NCI-H69 (cell line): ENCODE measurements at regions not wholly inside any gene's neighbourhood (a gene's known extent, or its start where the extent isn't known, plus 50 kb on each side); places are given as distances from the start of the nearest gene placed in this dataset.

Source experiments
- DNase-seq: peaks from one replicate; lab custom pipeline; 2025; lab: John Stamatoyannopoulos, UW

DNA sequence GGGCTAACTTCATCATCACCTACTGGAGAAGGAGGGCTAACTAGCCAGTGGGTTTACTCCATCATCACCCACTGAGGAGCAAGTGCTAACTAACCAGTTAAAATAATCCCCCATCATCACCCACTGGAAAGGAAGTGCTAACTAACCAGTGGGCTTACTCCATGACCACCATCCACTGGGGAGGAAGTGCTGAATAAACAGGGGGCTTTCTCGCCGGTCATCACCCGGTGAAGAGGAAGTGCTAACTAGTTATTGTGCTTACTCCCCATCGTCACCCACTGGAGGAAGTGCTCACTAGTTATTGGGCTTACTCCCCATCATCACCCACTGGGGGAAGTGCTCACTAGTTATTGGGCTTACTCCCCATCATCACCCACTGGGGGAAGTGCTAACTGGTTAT lies 124.4 kb upstream of the SALL3 start:
- DNase-seq = no peak

DNA sequence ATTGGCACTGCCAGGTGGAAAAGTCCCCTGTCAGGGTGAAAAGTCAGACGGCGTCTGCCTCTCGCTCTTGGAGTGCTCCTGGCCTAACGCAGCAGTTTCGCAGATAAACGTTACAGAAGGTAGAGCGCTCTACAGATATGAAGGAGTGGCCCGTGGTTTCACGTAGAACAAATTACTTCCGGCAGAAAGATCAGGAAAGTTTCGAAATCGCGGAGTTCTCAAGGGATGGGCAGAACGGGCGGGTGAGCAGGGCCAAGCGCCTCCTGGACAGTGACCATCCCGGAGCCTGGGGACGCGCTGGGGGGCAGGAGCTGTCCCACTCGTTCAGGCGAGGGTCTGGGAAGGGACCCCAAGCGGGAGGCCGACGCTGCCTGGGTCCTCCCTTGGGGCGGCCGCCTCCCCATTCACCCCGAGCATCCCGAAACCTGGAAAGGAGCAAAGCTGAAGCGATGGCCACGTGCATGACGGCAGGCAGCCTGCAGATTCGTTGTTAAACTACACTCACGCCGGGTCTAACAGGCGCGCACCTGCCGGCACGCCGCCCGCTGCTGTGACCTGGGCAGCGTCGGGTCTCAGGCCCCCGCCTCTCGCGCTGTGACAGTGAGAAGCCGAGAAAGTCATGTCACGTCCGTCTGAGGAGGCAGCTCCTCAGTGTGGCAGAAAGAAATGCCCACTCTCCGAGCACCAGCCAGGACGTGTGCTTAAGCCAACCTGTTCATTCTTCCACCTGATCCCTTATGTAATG lies 122.9 kb upstream of the SALL3 start:
- DNase-seq = peak; percentile 75

DNA sequence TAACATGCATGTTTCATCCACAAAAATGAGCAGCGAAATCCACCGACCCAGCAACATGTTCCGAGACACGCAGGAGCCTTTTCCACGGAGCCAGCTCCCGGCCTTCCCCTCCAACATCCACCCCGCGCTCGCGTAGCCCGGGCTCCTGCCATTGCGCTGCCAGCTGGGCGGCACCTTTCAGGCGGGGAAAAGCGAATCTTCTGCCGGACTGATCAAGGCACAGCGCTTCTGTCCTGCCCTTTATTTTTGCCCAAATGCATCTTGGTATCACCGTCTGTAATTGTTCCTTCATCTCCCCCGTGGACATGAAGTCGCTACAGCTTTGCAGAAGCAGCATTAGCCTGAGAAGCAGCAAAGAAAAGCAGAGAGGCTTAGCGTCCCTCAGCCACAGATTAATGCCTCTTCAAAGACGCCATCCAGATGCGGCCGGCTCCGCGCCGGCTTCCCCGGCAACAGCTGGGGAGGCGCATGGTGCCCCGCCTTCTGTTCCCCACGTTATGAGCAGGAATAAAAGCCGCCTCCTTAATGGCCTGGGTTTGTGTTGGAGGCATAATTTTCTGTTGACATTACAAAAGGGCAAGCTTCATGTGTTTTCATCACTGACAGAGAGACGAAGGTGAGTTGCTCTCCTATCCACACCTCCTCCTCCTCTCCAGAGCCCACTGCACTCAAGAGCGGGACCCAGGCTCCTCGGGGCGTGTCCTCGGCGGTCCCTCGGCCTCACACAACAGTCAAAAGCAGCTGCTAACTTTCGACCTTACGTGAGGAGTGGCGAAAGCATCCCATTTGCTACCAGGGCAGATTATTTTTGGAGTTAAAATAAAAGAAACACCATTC lies 122.1 kb upstream of the SALL3 start:
- DNase-seq = peak; percentile 89

DNA sequence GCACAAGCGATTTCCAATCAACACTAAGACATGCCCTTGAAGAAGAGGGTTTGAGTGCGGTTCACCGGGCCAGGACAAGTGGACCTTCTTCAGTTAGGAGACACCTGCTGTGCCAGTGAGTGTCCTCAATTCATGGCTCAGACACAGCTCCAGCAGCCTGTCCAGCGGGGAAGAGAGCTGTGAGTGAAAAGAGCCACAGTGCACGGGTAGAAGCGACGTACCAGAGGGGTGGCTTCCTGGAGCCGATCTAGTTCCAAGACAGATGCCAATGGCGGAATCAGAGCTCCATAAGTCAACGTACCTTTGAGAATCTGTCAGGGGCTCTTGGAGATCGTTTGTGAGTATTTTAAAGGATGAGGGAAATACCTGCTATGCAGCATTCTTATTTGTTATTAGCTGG lies 119.9 kb upstream of the SALL3 start:
- DNase-seq = no peak

DNA sequence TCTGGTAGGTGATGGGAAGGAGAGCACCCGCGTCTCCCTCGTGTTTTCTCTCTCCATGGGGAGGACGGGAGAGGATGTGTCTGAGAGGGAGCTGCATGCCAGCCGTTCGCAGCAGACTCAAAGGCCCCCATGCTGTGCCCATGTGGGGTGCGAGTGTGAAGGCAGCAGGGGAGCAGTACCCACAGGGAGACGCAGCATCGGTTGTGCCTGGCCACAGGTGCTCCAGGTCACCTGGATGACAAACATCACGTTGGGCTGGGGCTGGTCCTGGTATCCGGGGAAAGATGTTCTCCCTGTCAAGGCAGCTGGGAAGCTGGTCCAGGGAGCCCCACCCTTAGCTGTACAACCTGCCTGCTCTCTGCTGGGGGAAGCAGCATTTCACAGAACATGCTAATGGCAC lies 119.5 kb upstream of the SALL3 start:
- peak; percentile 55 for DNase-seq

DNA sequence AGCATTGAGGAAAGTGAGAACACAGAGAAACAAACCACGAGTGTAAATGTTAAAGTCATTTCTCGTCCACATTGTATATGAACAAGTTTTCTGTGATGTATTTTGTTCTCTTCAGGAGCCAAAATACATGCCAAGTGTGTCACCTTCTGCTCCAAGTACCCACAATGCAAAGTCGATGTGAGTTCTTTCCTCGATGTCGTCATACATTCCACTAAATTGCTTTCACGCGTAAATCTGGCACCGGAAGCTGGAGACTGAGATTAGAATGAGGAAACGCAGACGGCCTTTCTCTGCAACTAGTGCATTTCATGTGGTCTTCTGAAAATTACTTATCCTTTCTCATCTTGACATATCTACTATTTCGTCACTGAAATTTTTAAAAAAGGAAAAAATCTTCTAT lies 118.5 kb upstream of the SALL3 start:
- no peak for DNase-seq

DNA sequence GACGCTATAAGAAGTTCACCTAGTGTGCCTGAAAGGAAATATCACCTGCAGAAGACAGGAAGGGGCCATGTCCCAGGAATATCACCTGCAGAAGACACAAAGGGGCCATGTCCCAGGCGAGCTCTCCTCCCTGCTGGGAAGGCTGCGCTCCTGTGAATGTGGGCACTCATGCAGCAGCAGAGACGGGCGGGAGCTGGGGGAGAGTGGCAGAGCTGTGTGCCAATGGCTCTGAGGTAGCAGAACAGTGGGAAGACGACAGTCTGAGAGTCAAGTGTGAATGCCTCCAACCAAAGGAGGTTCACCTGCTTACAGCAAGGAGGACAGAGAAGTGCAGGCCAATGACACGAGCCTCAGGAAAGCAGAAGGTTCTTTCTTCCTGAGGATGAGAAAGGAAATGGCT lies 117.9 kb upstream of the SALL3 start:
- DNase-seq = peak; percentile 34

DNA sequence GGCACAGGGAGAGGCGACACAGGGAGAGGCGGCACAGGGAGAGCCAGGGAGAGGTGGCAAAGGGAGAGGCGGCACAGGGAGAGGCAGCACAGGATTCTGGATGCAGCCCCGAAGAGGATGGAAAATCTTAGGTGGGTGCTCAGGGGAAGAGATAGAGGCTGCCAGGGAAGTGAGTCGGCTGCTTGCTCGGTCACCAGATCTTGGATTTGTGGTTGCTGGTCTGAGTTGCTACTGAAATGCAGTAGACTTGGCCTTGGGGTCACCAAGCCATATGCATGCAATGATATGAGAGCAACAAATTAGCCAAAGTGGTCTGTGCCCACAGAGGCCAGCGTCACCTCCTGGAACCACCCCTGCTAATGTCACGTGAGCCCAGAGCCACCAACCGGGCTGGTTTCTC lies 117.2 kb upstream of the SALL3 start:
- no peak for DNase-seq

DNA sequence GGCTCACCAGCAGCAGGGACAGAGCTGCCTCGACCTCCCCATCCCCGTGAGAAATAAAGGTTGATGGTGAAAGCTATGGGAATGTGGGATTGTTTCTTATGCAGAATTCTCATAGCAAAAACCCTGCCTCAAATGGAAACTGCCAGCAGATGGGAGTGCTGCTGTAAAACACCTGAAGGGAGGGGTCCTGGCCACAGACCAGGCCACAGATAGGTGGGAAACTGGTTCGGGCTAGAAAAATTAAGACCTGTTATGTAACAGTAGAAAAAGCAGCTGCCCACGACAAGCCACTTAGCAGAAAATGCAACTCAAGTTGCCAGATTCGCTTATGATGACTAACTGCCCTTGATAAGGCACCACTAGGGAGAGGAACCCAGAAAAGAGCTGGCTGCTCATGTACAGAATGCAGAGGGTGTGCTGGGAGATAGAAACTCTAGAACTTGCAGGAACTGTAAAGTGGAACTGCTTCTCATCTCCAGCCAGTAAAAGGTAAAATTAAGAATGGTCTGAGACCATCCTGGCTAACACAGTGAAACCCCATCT lies 114.5 kb upstream of the SALL3 start:
- no peak for DNase-seq

DNA sequence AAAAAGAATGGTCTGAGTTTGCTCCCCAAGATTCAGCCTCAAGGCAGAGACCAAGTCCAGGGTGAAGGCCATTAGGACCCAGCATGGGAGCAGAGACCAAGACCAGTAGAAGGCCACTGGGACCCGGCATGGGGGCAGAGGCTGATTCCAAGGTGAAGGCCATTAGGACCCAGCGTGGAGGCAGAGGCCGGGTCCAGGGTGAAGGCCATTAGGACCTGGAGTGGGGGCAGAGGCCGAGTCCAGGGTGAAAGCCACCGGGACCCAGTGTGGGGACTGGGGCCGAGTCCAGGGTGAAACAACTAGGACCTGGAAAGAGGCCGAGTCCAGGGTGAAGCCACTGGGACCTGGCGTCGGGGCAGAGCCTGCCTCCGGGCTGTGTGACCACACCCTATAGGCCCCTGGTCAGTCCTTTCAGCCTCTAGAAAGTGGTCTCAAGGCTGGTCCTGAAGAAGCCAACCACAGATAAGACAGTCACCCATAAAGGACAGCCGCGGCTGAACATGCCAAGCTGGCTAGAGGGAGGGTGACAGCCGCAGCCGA lies 113.8 kb upstream of the SALL3 start:
- DNase-seq = no peak

DNA sequence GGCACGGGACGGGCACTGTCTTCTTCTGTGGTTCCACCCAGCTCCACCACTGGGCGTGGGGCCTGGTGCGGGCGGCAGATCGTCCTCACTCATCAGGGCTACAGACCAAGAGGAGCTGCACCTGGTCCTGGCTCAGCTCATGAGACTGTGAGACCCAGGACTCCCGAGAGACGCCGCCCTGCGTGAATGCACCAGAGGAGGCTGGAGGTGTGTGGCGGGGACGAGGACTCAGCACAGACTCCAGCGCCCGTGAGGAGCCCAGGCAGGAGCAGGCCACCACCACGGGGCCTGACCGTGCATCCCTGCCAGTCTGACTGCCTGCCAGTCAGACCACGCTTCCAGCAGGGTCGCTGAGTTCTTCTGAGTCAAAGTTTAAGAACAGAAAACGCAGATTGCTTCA lies 112.5 kb upstream of the SALL3 start:
- no peak for DNase-seq

DNA sequence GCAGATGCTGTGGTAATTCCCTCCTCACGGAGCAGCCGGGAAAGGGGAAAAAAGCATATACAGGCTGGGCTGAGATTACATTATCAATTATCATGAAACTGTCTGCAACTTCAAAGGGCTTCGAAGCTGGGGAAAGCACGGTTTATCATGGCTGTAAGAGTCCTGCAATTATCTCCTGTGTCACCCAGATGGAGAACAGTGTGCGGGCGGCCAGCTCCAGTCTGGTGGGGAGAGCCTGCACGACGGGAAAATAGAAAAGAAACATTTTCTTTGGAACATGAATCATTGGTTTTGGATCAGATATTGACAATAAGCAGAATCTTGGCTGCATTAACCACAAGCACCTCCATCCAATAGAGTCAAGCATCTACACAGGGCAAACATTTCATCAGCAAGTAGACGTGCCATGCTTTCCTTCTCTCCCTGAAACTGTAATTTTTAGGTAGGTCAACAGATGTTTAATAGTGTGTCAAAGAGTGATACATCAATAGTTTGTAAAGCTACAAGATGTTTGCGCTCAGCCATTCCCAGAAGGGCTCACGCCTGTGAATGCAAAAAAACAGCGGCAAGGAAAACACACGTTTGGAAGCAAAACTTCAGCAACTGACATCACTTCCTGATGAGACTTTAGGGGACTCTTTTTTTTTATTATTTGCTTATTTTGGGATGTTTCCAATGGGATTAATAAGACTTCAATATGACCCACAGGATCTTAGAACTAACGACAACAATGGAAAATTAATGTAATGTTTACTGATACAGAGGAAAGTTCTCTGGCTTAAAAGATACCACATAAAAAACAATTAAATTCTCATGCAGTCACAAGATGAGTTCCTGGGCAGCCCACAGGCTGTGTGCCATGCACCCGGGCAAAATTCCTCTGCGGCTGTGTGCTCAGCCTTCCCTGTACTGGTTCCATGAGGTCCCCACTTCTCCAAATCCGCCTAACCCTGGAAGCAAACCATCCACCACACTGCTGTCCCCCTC lies 111.0 kb upstream of the SALL3 start:
- no peak for DNase-seq

DNA sequence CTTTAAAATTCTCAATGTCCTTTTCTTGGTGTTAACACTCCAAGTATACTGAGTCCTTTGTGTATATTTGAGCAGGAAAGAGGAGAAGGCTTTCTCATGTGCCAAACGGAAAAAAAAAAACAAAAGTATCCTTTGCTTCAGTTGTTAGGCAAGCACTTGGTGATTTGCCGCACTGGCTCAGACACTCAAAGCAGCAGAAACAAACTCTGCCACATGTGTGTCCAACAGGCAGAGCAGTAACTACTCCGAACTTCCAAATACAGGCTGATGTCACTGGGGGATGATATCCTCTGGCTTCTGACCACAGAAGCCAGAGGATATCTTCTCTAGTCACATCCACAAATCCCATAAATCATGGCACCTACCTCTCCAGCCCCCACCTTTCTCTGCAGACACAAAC lies 108.0 kb upstream of the SALL3 start:
- no peak for DNase-seq

DNA sequence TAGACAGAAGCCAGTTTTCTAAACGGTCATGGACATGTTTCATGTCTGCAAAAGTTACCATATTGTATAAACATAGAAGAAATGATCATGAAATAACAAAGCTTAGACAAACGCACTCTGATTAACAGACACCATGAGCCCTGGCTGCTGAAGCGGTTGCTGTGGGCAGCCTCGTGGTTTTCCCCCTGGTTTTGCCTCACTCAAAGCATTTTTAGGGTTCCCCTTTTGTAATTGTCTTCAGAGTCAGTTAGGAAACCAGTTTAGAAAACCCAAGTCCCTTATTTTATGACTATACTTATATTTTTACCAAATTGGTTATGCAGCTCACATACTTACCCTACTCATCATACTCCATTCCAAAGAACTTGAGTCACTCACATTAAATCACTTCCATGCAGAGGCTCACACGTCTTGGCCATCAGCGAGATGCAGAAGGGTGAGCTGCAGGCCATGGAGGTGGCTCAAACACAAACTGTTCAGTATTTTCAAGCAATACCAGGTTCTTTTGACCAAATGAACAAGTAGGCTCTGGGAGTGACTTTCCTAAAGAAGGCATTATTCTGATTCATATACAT lies 105.6 kb upstream of the SALL3 start:
- no peak for DNase-seq

DNA sequence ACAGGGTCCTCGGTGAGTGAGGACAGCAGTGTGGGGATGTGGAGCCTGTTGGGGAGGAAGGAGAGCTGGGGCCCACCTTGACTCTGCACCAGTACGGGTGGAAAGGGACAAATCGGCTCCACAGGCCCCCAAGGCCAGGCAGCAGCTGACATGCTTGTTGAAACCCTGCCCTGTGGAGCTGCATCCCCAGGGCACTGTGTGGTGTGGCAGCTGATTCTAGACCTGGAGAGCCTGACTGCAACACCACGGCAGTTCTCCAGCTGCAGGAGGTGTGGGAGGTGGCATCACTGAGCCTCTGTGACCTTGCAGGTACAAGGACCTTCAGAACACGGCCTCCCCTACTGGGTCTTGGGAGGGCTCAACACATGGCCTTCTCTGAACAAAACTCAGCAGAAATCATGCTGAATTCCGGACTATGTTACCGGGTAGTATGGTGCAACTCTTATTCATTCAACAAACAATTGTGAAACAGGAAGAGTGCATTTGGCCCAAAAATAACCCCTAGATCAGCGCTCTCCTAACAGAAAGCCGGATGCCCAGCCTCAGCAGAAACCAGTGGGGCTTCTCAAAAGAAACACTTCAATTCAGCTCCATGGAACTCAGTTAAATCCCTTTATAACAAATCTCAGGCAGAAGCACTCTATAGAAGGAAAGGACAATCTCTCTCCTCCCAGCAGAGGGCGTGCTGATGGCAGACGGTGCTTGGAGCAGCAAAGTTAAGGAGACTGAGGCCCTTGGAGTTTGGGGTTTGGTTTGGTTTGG lies 104.4 kb upstream of the SALL3 start:
- peak; percentile 78 for DNase-seq

DNA sequence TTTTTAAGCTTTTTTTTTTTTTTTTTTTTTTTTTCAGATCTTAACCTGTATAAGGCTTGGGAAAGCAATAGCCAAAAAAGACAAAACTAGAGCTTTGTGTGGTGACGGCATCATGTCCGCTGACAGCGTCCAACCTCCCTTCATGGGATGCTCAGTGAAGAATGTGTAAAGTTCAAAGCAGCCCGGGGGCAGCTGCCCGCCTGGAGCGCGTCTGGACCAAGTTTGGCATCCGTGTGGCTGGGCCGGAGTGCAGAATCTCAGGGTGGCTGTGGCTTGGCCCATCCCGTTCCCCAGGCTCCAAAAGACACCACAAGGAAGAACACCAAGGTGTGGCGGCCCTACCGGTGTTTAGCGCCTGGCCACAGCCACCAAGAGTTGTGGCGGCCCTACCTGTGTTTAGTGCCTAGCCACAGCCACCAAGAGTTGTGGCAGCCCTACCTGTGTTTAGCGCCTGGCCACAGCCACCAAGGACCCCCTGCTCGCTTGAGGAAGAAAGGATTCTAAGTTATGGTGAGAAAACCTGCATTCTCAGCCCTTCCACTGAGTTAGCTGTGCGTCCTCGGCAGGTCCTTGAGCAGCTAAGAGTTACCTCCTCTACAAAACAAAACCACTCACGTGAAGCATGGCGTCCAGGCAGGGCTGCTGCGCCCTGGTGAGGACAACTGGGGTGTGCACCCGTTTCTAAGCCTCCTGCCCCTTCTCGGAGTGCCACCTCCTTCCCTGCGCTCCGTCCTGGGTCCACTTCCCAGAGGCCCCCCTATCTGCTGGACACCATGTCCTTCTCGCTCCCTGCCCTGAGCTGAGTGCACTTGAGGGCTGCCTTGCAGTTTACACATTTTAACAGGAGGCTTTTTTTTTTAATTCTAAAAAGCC lies 103.6 kb upstream of the SALL3 start:
- DNase-seq = no peak

DNA sequence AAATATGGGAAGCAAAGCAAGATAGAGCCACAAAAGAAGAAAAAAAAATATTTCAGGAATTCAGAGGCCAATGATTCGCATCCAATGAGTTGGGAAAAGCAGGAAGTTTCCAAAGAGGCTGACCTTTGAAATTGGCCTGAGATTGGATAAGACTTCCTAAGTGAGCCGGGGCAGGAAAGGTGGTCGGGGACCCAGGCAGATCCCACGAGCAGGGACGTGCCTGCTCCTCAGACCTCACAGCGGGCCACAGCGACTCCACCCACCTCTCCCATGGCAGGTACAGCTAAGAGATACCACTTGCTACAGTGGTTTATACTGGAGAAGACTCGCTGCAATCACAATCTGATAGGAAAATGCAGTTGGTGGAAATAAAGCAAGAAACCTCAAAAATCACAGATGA lies 102.8 kb upstream of the SALL3 start:
- DNase-seq = no peak

DNA sequence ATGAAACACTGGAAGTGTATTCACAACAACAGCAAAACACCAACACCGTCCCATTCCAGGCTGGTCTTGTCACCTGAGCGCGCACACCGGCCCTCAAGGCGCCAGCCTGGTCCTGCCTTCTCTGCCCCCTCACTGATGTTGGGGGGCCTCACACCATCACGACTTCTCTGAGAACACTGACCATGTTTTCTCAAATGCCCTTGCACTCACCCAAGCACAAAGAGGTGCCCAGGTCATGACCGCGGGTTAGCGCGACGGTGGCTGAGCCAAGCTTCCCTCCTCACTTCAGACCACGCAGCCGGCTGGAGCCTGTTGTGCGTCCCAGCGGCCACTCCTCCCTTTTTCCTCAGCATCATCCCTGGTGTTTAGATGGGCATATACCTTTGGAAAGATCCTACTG lies 101.3 kb upstream of the SALL3 start:
- DNase-seq = no peak

DNA sequence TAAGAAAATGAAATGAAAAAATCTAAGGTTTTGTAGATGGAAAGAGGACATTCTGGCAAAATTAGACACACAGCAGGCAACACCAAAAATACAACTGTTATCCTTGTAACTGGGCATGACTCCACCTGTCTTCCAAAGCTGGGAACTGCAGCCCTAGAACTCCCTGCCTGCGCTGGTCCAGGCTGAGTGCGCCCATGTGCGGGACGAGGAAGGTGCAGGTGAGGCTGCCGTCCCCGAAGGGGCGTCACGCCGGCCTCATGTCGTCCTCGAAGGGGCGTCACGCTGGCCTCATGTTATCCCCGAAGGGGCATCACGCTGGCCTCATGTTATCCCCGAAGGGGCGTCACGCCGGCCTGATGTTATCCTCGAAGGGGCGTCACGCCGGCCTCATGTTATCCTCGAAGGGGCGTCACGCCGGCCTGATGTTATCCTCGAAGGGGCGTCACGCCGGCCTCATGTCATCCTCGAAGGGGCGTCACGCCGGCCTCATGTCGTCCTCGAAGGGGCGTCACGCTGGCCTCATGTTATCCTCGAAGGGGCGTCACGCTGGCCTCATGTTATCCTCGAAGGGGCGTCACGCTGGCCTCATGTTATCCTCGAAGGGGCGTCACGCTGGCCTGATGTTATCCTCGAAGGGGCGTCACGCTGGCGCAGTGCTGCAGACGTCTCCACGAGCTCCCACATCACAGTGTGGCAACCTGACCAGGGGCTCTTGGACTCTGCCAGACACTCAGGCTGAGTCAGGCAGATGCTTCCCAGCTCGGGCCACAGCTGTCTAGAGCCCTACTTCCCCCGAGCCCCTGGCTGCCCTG lies 100.3 kb upstream of the SALL3 start:
- peak; percentile 38 for DNase-seq
